Psoas muscle (tissue), 7 donors: ENCODE measurements at regions not wholly inside any gene's neighbourhood (a gene's known extent, or its start where the extent isn't known, plus 50 kb on each side); places are given as distances from the start of the nearest gene placed in this dataset.

Experiments
- ATAC-seq, 4 donors: fragments of 200-7000 bp; cut with Tn5 transposase; one replicate each; pipeline ENCODE4 v1.9.1; 2020; ENCODE audit warnings: moderate library complexity in 3 of 4, mild to moderate bottlenecking in 2 of 4
- DNase-seq, 2 donors: peaks; one replicate each; pipeline ENCODE4 v3.0.0-alpha.2; 2020
- H3K27ac ChIP-seq: fragments of 200-600 bp; one replicate; pipeline ENCODE4 v1.8.0; 2022
- H3K27me3 ChIP-seq, 3 donors: fragments of 200-600 bp in 1 of 3; one replicate each; pipeline versions ENCODE4 v1.6.1 to v1.8.0; 2013 to 2022; ENCODE audit warnings: low read length in 2 of 3, mild to moderate bottlenecking in 2 of 3, moderate library complexity in 1 of 3; ENCODE audit not compliant: insufficient read depth in 3 of 3
- H3K36me3 ChIP-seq, 2 donors: fragments of 200-600 bp in 1 of 2; one replicate each; pipeline versions ENCODE4 v1.6.1 to v1.8.0; 2013 to 2022; ENCODE audit warnings: low read depth in 1 of 2, mild to moderate bottlenecking in 1 of 2, moderate library complexity in 1 of 2; ENCODE audit not compliant: insufficient read depth in 1 of 2
- H3K4me1 ChIP-seq: fragments of 200-600 bp; one replicate; pipeline ENCODE4 v1.8.0; 2022
- H3K4me3 ChIP-seq: fragments of 200-600 bp; one replicate; pipeline ENCODE4 v1.8.0; 2022; ENCODE audit warnings: mild to moderate bottlenecking
- H3K9me3 ChIP-seq: fragments of 200-600 bp; one replicate; pipeline ENCODE4 v1.8.0; 2022
- CTCF ChIP-seq: fragments of 200-600 bp; IDR thresholded peaks from one replicate; pipeline ENCODE4 v1.8.0; 2022; ENCODE audit warnings: antibody characterized with exemption
- WGBS, 3 donors: extraction: QIAGEN DNeasy Blood & Tissue Kit; methylation state at CpG; one replicate each; pipeline versions ENCODE4 v1.1.6 to v1.1.7; 2013; 5-methylcytosine and 5-hydroxymethylcytosine counted together
- intact Hi-C, 2 donors: fragments of 100-400 bp; cut with DNase I; formaldehyde crosslinking; loops; one replicate each; pipeline versions ENCODE4 v1.11.0 to v1.14.2; 2022
- donor health status: healthy with polysubstance abuse.
- donor health status: DM: no; HTN: no; CAD: no; lungs with moderate emphysema.
- donor health status: Bipolar disorder and iron deficiency.
- donor health status: healthy.
- donor health status: DM: yes; HTN: yes; CAD: no.
- donor health status: DM: no; HTN: no; CAD: no.
- donor health status: DM: yes; HTN: yes; CAD: no.

DNA sequence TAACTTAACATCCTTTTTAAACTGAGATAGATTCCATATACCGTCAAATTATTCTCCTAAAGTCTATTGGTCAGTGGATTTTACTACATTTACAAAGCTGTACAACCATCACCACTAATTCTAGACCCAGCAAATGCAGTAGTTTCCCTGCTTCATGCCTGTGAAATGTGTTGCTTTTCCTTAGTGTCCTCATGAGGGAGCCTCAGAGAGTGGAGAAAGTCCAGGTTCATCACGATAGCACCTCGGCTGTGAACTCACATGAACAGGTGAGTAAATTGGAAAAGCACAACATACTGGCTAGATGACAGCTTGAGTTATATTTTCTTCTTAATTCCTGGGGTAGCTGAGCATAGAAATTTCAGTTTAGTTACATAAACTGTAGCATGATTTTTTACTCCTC, 653.7 kb downstream of the MTRR start:
- WGBS, 3 donors = 32 to 54% (median 45%) methylated on average over 3 of the region's 3 CpGs
- no peak for DNase-seq
- H3K27ac ChIP-seq = no peak overlapping the region
- no peak for ATAC-seq
- intact Hi-C loops = no loop called here
- H3K4me1 ChIP-seq = no peaks in the 10 kb centered on the region
- no peaks in the 10 kb centered on the region for H3K9me3 ChIP-seq
- H3K4me3 ChIP-seq = no peak overlapping the region
- TF ChIP-seq CTCF = no peak
- H3K36me3 ChIP-seq = no peaks in the 10 kb centered on the region
- no peaks in the 10 kb centered on the region for H3K27me3 ChIP-seq

DNA sequence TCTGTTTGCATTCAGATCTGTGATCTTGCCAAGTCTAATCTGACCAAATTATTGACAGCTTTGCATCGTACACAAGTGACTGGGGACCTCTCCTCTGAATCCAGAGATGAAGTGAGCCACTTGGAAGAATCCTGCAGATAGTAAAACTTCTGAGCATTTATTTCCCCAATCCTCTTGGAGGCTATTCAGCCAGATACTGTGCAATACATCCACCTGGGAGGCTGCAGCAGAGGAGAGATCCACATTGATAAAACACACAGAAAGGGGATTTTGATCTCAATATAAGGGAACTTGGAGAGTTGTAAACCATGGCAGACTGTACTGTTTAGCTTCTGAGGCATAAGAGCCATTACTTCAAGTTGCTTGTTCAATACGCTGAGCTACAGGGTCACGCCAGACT, 654.6 kb downstream of the MTRR start:
- no peak for TF ChIP-seq CTCF
- H3K36me3 ChIP-seq = no peaks in the 10 kb centered on the region
- H3K4me3 ChIP-seq = no peak overlapping the region
- no peaks in the 10 kb centered on the region for H3K4me1 ChIP-seq
- ATAC-seq (no peak), DNase-seq (no peak)
- WGBS, 3 donors = 63 to 70% (median 68%) methylated on average over 3 of the region's 3 CpGs
- no peaks in the 10 kb centered on the region for H3K27me3 ChIP-seq
- H3K9me3 ChIP-seq = no peaks in the 10 kb centered on the region
- intact Hi-C loops = no loop called here
- no peak overlapping the region for H3K27ac ChIP-seq

GRCh38 chr5:8525819-8526218, 656.9 kb downstream of the MTRR start:
- 84 to 96% (median 88%) methylated on average over 2 of the region's 2 CpGs for WGBS, 3 donors
- DNase-seq (no peak), ATAC-seq (no peak)
- Histone ChIP-seq H3K4me1 (no peaks in the 10 kb centered on the region), H3K27ac (no peak overlapping the region), H3K27me3 (no peaks in the 10 kb centered on the region), H3K9me3 (no peaks in the 10 kb centered on the region), H3K4me3 (no peak overlapping the region), H3K36me3 (no peaks in the 10 kb centered on the region)
- intact Hi-C loops = no loop called here
- no peak for TF ChIP-seq CTCF

- no peak for ATAC-seq
- Histone ChIP-seq H3K27ac (no peak overlapping the region), H3K9me3 (no peaks in the 10 kb centered on the region), H3K4me3 (no peak overlapping the region), H3K27me3 (no peaks in the 10 kb centered on the region), H3K4me1 (no peaks in the 10 kb centered on the region), H3K36me3 (no peaks in the 10 kb centered on the region)
- 9 to 15% (median 12%) methylated on average over 4 of the region's 4 CpGs for WGBS, 3 donors
- TF ChIP-seq CTCF = no peak
- no peak for DNase-seq
- intact Hi-C loops = no loop called here
Observed at GRCh38 chr5:8528106-8528505, 659.2 kb downstream of the MTRR start.

DNA sequence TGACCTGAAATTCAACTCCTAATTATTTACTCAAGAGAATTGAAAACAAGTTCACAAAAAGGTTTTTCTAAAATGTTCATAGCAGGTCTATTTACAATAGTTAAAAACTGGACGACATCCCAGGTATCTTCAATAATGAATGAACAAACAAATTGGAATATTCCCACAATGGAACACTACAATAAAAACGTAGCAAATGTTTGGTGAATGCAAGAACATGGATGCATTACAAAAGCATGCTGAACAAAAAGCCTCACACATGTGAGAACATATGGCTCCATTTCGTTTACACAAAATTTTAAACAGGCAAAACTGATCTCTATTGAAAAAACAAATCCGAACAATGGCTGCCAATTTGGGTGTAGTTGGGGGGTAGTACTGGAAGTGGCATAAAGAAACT, 669.9 kb downstream of the MTRR start:
- ATAC-seq = no peak
- no peaks in the 10 kb centered on the region for H3K27me3 ChIP-seq
- no peak overlapping the region for H3K27ac ChIP-seq
- H3K9me3 ChIP-seq = no peaks in the 10 kb centered on the region
- no peak for TF ChIP-seq CTCF
- H3K4me3 ChIP-seq = no peak overlapping the region
- H3K36me3 ChIP-seq = no peaks in the 10 kb centered on the region
- no peak for DNase-seq
- H3K4me1 ChIP-seq = no peaks in the 10 kb centered on the region
- WGBS, 3 donors = 43 to 64% (median 55%) methylated on average over 4 of the region's 4 CpGs
- intact Hi-C loops = no loop called here
